Subcutaneous abdominal adipose tissue (tissue), 5 donors: ENCODE measurements at regions not wholly inside any gene's neighbourhood (a gene's known extent, or its start where the extent isn't known, plus 50 kb on each side); places are given as distances from the start of the nearest gene placed in this dataset.

ENCODE experiments used
- H3K27ac ChIP-seq: one replicate; pipeline ENCODE4 v1.7.0; 2013; ENCODE audit warnings: low read depth, mild to moderate bottlenecking, inconsistent platforms, low read length, moderate library complexity
- H3K27me3 ChIP-seq, 5 donors: one replicate each; pipeline ENCODE4 v1.7.0; 2013; ENCODE audit warnings: low read length in 5 of 5, inconsistent platforms in 1 of 5; ENCODE audit not compliant: control insufficient read depth in 5 of 5, insufficient read depth in 4 of 5
- H3K36me3 ChIP-seq, 5 donors: one replicate each; pipeline ENCODE4 v1.7.0; 2013; ENCODE audit warnings: low read length in 5 of 5; ENCODE audit not compliant: control insufficient read depth in 5 of 5, insufficient read depth in 5 of 5
- H3K4me1 ChIP-seq, 5 donors: one replicate each; pipeline ENCODE4 v1.7.0; 2013; ENCODE audit warnings: low read length in 5 of 5, mild to moderate bottlenecking in 3 of 5, moderate library complexity in 1 of 5; ENCODE audit not compliant: control insufficient read depth in 5 of 5, insufficient read depth in 5 of 5
- H3K4me3 ChIP-seq, 5 donors: one replicate each; pipeline ENCODE4 v1.7.0; 2013; ENCODE audit warnings: low read length in 5 of 5, low read depth in 1 of 5
- H3K9ac ChIP-seq, 5 donors: one replicate each; pipeline ENCODE4 v1.7.0; 2013; ENCODE audit warnings: low read length in 5 of 5, mild to moderate bottlenecking in 4 of 5, moderate library complexity in 3 of 5
- H3K9me3 ChIP-seq, 5 donors: one replicate each; pipeline ENCODE4 v1.7.0; 2013; ENCODE audit warnings: low read length in 5 of 5; ENCODE audit not compliant: control insufficient read depth in 5 of 5
- donor health status: healthy.
- donor health status: healthy.
- donor health status: healthy.
- donor health status: healthy.
- donor health status: healthy.

DNA sequence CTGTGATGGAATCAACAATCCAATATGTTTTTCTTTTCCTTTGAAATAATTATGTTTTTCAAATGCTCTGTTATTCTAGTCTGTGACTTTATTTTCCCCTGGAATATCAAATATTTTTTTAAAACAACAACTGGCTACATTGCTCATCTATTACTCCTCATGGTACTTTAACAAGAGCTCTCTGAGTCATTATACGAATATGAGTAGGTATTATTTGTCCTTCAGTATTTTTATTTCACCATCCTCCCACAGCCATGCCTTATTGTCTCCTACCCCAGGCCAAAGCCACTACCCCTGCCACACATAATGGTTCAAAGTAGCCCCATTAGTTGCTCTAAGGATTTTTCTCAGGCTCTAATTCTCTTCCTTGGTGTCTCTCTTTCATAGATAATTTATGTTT is 1572.3 kb downstream of the CDH8 start:
- no peaks in the 10 kb centered on the region for H3K4me1 ChIP-seq
- no peak overlapping the region for H3K27ac ChIP-seq
- H3K9ac ChIP-seq = no peak overlapping the region
- no peaks in the 10 kb centered on the region for H3K36me3 ChIP-seq
- no peak overlapping the region for H3K4me3 ChIP-seq
- peaks cover 0 to 2% (median 0%) of the 10 kb centered on the region in 5 donors for H3K9me3 ChIP-seq
- H3K27me3 ChIP-seq = no peaks in the 10 kb centered on the region

GRCh38 chr16:60459463-60459862 is 1576.8 kb downstream of the CDH8 start:
- no peak overlapping the region for H3K4me3 ChIP-seq
- H3K27me3 ChIP-seq = no peaks in the 10 kb centered on the region
- H3K4me1 ChIP-seq = no peaks in the 10 kb centered on the region
- H3K36me3 ChIP-seq = no peaks in the 10 kb centered on the region
- no peak overlapping the region for H3K9ac ChIP-seq
- H3K27ac ChIP-seq = no peak overlapping the region
- peaks cover 0 to 4% (median 0%) of the 10 kb centered on the region in 5 donors for H3K9me3 ChIP-seq

GRCh38 chr16:60458255-60458654 is 1578.0 kb downstream of the CDH8 start:
- Histone ChIP-seq H3K4me1 (no peaks in the 10 kb centered on the region), H3K9ac (no peak overlapping the region), H3K27me3 (no peaks in the 10 kb centered on the region), H3K4me3 (no peak overlapping the region), H3K9me3 (peaks cover 0 to 4% (median 0%) of the 10 kb centered on the region in 5 donors), H3K27ac (no peak overlapping the region), H3K36me3 (no peaks in the 10 kb centered on the region)

DNA sequence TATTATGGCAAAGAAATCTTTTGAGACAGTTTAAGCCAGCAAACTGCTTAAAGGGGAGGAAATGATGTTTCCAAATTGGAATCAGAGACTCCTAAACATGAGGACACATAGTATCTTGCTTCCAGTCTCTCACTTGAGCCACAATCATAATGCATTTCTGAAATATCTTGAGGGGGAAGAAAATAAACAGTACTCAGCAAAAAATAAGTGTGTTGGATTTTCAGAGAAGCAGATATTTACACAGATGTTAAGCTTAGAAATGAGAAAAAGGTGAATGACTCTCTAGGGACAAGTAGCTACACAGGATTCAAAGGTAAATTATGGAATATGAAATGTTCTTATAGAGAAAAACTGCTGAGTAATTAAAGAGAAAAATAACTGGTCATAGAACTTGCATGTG is 1583.6 kb downstream of the CDH8 start:
- no peak overlapping the region for H3K27ac ChIP-seq
- H3K9ac ChIP-seq = no peak overlapping the region
- H3K4me1 ChIP-seq = peaks cover 0 to 19% (median 6%) of the 10 kb centered on the region in 5 donors
- H3K36me3 ChIP-seq = no peaks in the 10 kb centered on the region
- H3K27me3 ChIP-seq = no peaks in the 10 kb centered on the region
- H3K9me3 ChIP-seq = peaks cover 0 to 3% (median 0%) of the 10 kb centered on the region in 5 donors
- H3K4me3 ChIP-seq = no peak overlapping the region

DNA sequence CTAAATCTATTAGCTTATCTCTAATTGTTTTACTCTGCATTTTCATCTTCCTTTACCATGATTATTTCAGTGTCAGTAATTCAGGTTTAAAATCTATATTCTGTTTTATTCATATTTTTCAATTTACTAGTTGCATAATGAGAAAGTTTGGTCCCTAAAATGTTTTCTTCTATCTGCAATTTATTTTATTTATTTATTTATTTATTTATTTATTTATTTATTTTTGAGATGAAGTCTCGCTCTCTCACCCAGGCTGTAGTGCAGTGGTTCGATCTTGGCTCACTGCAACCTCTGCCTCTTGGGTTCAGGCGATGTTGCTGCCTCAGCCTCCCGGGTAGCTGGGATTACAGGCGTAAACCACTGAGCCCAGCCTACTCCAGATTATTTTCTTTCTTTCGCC is 1597.3 kb downstream of the CDH8 start:
- no peaks in the 10 kb centered on the region for H3K4me1 ChIP-seq
- H3K27me3 ChIP-seq = no peaks in the 10 kb centered on the region
- no peak overlapping the region for H3K4me3 ChIP-seq
- H3K27ac ChIP-seq = no peak overlapping the region
- H3K9ac ChIP-seq = no peak overlapping the region
- H3K36me3 ChIP-seq = no peaks in the 10 kb centered on the region
- no peaks in the 10 kb centered on the region for H3K9me3 ChIP-seq

DNA sequence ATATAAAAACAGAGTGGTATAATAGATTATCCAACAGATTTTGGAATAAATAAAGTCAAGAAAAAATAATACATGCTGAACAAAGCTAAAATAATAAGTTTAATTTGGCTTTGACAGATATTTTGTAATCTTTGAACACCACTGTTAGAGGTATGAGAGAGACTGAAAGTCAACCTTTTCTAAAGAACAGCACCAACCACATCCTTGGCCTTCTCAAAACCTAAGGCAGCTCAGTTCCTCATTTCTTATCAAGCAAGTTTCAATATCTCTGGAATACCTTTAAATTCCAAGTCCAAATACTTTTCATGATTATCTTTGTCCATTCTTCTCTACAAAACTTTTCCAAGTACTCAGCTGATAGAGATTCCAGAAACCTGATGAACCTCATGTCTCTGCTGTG is 1603.8 kb downstream of the CDH8 start:
- Histone ChIP-seq H3K27me3 (no peaks in the 10 kb centered on the region), H3K36me3 (no peaks in the 10 kb centered on the region), H3K9me3 (peaks cover 0 to 4% (median 0%) of the 10 kb centered on the region in 5 donors), H3K4me3 (no peak overlapping the region), H3K27ac (no peak overlapping the region), H3K4me1 (no peaks in the 10 kb centered on the region), H3K9ac (no peak overlapping the region)

DNA sequence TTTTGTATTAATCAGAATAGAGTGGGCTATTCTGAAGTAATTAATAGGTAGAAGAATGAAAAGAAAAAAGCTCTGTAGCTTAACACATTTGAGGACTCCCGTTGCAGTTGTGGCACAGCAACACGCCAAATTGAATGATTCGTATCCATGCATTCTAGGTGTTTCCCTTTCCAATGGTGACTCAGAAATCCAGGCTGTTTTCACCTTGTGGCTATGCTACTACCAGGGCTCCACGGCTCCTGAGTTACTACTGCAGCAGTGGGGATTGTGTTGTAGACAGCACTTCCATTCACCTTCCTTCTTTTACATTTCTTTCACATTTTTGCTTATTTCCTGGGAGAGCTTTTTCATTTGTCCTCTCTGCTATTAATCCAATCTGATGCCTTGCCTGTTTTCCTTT is 1616.4 kb downstream of the CDH8 start:
- Histone ChIP-seq H3K36me3 (no peaks in the 10 kb centered on the region), H3K27ac (no peak overlapping the region), H3K9ac (no peak overlapping the region), H3K27me3 (no peaks in the 10 kb centered on the region), H3K4me1 (no peaks in the 10 kb centered on the region), H3K9me3 (no peaks in the 10 kb centered on the region), H3K4me3 (no peak overlapping the region)

DNA sequence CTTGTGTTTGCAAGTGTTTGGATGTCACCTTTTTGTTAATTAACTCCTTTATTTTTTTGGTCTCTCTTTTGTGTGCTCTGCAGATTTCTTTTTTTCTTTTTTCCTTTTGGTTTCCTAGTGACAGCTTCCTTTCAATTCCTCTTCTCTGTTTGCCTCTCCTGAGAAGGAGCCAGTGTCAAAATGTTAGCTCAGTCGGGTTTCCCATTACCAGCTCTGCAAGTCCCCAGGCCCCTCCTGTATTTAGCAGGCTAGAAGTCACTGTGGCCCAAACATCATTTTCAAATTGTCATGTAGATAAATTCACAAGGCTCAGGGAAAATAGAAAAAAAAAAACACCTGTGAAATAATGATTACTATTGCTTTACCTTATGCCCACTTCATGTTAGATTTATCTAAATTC is 1621.6 kb downstream of the CDH8 start:
- no peaks in the 10 kb centered on the region for H3K9me3 ChIP-seq
- no peak overlapping the region for H3K9ac ChIP-seq
- H3K27me3 ChIP-seq = no peaks in the 10 kb centered on the region
- no peaks in the 10 kb centered on the region for H3K36me3 ChIP-seq
- no peaks in the 10 kb centered on the region for H3K4me1 ChIP-seq
- no peak overlapping the region for H3K27ac ChIP-seq
- no peak overlapping the region for H3K4me3 ChIP-seq

DNA sequence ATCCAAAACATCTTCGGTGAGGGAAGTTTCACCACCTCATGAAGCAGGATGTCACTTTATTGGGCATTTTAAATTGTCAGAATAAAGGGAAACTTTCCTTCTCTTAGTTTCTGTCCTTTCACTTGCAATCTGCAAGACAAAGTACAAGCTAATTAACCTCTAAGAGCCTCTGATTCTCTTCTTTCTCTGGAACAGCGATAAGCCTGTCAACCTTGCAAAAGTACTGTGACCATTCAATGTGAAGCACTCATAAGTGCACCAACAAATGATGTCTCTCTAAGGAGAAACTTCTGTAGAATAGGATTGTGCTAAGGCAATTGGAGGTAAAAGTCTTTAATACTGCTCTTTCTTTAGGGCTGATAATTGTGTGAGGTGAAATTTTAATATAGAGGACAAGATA is 1622.3 kb downstream of the CDH8 start:
- Histone ChIP-seq H3K9ac (no peak overlapping the region), H3K27ac (no peak overlapping the region), H3K27me3 (no peaks in the 10 kb centered on the region), H3K4me3 (no peak overlapping the region), H3K9me3 (no peaks in the 10 kb centered on the region), H3K4me1 (no peaks in the 10 kb centered on the region), H3K36me3 (no peaks in the 10 kb centered on the region)

DNA sequence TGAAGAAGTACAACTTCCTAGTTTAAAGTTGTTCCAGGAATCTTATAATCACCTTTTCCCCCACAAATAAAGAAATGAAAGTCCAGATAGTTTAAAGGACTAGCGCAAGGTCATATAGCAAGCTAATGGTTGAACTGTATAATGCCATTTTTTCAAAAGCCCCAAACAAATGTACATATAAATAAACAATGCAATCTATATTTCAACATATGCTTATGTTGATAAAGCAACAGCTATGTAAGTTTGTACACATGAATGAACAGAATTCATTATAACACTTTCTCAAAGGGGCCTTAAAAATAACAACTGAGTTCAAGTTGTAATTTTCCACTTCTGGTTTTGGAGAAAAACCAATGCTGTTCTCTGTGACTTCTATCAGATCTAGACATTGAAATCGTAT is 1628.6 kb downstream of the CDH8 start:
- H3K36me3 ChIP-seq = no peaks in the 10 kb centered on the region
- H3K4me3 ChIP-seq = no peak overlapping the region
- H3K9me3 ChIP-seq = no peaks in the 10 kb centered on the region

GRCh38 chr16:60407034-60407433 is 1629.2 kb downstream of the CDH8 start:
- Histone ChIP-seq H3K4me1 (peaks cover 0 to 5% (median 0%) of the 10 kb centered on the region in 5 donors), H3K9ac (no peak overlapping the region), H3K9me3 (no peaks in the 10 kb centered on the region), H3K27me3 (no peaks in the 10 kb centered on the region), H3K4me3 (no peak overlapping the region), H3K36me3 (no peaks in the 10 kb centered on the region), H3K27ac (no peak overlapping the region)

More for the DNA sequence above, 1628.6 kb downstream of the CDH8 start:
- H3K27me3 ChIP-seq = no peaks in the 10 kb centered on the region
- peaks cover 0 to 5% (median 0%) of the 10 kb centered on the region in 5 donors for H3K4me1 ChIP-seq
- H3K27ac ChIP-seq = no peak overlapping the region
- no peak overlapping the region for H3K9ac ChIP-seq
